Vagina (tissue), 2 donors: ENCODE measurements at regions not wholly inside any gene's neighbourhood (a gene's known extent, or its start where the extent isn't known, plus 50 kb on each side); places are given as distances from the start of the nearest gene placed in this dataset.

Experiments
- DNase-seq, 2 donors: peaks; one replicate each; pipeline ENCODE4 v3.0.0-alpha.2; 2017; ENCODE audit errors: extremely low spot score in 2 of 2
- H3K27ac ChIP-seq: fragments of 200-600 bp; sonication (generic); one replicate; pipeline ENCODE4 v1.5.1; 2019
- H3K27me3 ChIP-seq: fragments of 200-600 bp; sonication (generic); one replicate; pipeline ENCODE4 v1.5.1; 2019
- H3K36me3 ChIP-seq, 2 donors: fragments of 200-600 bp; sonication (generic); one replicate each; pipeline ENCODE4 v1.5.1; 2017 to 2019
- H3K4me1 ChIP-seq: fragments of 200-600 bp; sonication (generic); one replicate; pipeline ENCODE4 v1.5.1; 2019
- H3K4me3 ChIP-seq, 2 donors: fragments of 200-600 bp; sonication (generic); 1 replicate in 1 of 2; 2 replicates in 1 of 2; pipeline ENCODE4 v1.5.1; 2016 to 2019
- H3K9me3 ChIP-seq: fragments of 200-600 bp; sonication (generic); one replicate; pipeline ENCODE4 v1.5.1; 2019
- CTCF ChIP-seq, 3 experiments: fragments of 450-650 bp in 2 of 3; fragments of 200-600 bp in 1 of 3; sonication (generic) in 1 of 3; IDR thresholded peaks; one replicate each; pipeline ENCODE4 v1.5.1; 2017 to 2019; ENCODE audit warnings: antibody characterized with exemption in 3 of 3, mild to moderate bottlenecking in 2 of 3, moderate library complexity in 2 of 3
- POLR2A ChIP-seq, 2 donors: fragments of 450-650 bp; IDR thresholded peaks; one replicate each; pipeline ENCODE4 v1.6.1; 2017; ENCODE audit warnings: antibody characterized with exemption in 2 of 2, mild to moderate bottlenecking in 2 of 2, moderate library complexity in 2 of 2
- POLR2AphosphoS5 ChIP-seq, 2 donors: sonication (generic); formaldehyde crosslinking; IDR thresholded peaks; one replicate each; pipeline ENCODE4 v1.9.0; 2017; ENCODE audit warnings: antibody characterized with exemption in 2 of 2, mild to moderate bottlenecking in 2 of 2, low read depth in 1 of 2; ENCODE audit not compliant: insufficient read depth in 1 of 2
- intact Hi-C: fragments of 100-400 bp; cut with DNase I; formaldehyde crosslinking; loops from one replicate; pipeline ENCODE4 v1.15.1; 2023

GRCh38 chr14:30034152-30034551 lies 106.5 kb upstream of the PRKD1 start:
- no peak for TF ChIP-seq POLR2A (IDR thresholded peaks at IDR 0.05)
- no peak for TF ChIP-seq CTCF (IDR thresholded peaks at IDR 0.05)
- no peak for TF ChIP-seq POLR2AphosphoS5 (IDR thresholded peaks at IDR 0.05; ENCODE audit: insufficient read depth in 1 of 2, low read depth in 1 of 2)
- intact Hi-C loops: no loop called here
- Histone ChIP-seq H3K9me3 (peaks cover 6% of the 10 kb centered on the region), H3K36me3 (no peaks in the 10 kb centered on the region), H3K27me3 (no peaks in the 10 kb centered on the region), H3K27ac (no peak overlapping the region), H3K4me3 (no peak overlapping the region), H3K4me1 (no peaks in the 10 kb centered on the region)
- DNase-seq: no peak

GRCh38 chr14:30035361-30035760 lies 107.7 kb upstream of the PRKD1 start:
- intact Hi-C loops: no loop called here
- DNase-seq: no peak
- no peak overlapping the region for H3K27ac ChIP-seq
- H3K9me3 ChIP-seq: peaks cover 6% of the 10 kb centered on the region
- TF ChIP-seq CTCF (IDR thresholded peaks at IDR 0.05): no peak
- TF ChIP-seq POLR2A (IDR thresholded peaks at IDR 0.05): no peak
- no peak for TF ChIP-seq POLR2AphosphoS5 (IDR thresholded peaks at IDR 0.05; ENCODE audit: insufficient read depth in 1 of 2, low read depth in 1 of 2)
- no peaks in the 10 kb centered on the region for H3K27me3 ChIP-seq
- no peak overlapping the region for H3K4me3 ChIP-seq
- H3K36me3 ChIP-seq: no peaks in the 10 kb centered on the region
- H3K4me1 ChIP-seq: no peaks in the 10 kb centered on the region

GRCh38 chr14:30045720-30046119 lies 118.1 kb upstream of the PRKD1 start:
- Histone ChIP-seq H3K27me3 (no peaks in the 10 kb centered on the region), H3K27ac (no peak overlapping the region), H3K4me1 (no peaks in the 10 kb centered on the region), H3K36me3 (no peaks in the 10 kb centered on the region), H3K9me3 (no peaks in the 10 kb centered on the region), H3K4me3 (no peak overlapping the region)
- no peak for DNase-seq
- intact Hi-C loops: no loop called here
- TF ChIP-seq CTCF (IDR thresholded peaks at IDR 0.05): no peak
- no peak for TF ChIP-seq POLR2A (IDR thresholded peaks at IDR 0.05)
- TF ChIP-seq POLR2AphosphoS5 (IDR thresholded peaks at IDR 0.05; ENCODE audit: insufficient read depth in 1 of 2, low read depth in 1 of 2): no peak

GRCh38 chr14:30053103-30053502 lies 125.5 kb upstream of the PRKD1 start:
- DNase-seq: no peak
- no peaks in the 10 kb centered on the region for H3K36me3 ChIP-seq
- no peak for TF ChIP-seq CTCF (IDR thresholded peaks at IDR 0.05)
- TF ChIP-seq POLR2AphosphoS5 (IDR thresholded peaks at IDR 0.05; ENCODE audit: insufficient read depth in 1 of 2, low read depth in 1 of 2): no peak
- no peak for TF ChIP-seq POLR2A (IDR thresholded peaks at IDR 0.05)
- H3K27ac ChIP-seq: no peak overlapping the region
- H3K4me1 ChIP-seq: no peaks in the 10 kb centered on the region
- intact Hi-C loops: no loop called here
- no peak overlapping the region for H3K4me3 ChIP-seq
- no peaks in the 10 kb centered on the region for H3K27me3 ChIP-seq
- H3K9me3 ChIP-seq: no peaks in the 10 kb centered on the region

DNA sequence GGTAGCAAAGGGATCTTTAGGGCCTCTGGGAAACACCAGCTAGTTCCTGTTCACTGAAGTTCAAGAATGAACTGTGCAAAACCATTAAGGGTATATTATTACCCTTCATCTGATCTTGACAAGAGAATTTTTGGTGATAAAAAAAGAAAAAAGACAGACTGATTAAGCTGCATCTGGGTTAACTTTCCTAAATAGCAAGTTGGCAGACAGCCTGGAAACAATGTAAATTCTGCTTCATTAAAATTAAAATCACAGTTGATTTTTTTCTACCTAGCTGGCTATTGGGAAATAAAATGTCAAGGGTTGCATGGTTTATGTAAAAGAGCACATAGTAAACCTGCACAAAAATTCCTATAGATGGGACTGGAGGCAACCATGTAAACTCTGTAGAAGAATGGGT lies 126.6 kb upstream of the PRKD1 start:
- DNase-seq: no peak
- no peak overlapping the region for H3K4me3 ChIP-seq
- TF ChIP-seq POLR2A (IDR thresholded peaks at IDR 0.05) (no peak), POLR2AphosphoS5 (IDR thresholded peaks at IDR 0.05; ENCODE audit: insufficient read depth in 1 of 2, low read depth in 1 of 2) (no peak), CTCF (IDR thresholded peaks at IDR 0.05) (no peak)

More for the DNA sequence above, 126.6 kb upstream of the PRKD1 start:
- intact Hi-C loops: no loop called here
- no peaks in the 10 kb centered on the region for H3K4me1 ChIP-seq
- H3K9me3 ChIP-seq: no peaks in the 10 kb centered on the region
- no peak overlapping the region for H3K27ac ChIP-seq
- H3K27me3 ChIP-seq: no peaks in the 10 kb centered on the region
- no peaks in the 10 kb centered on the region for H3K36me3 ChIP-seq
